Esophagus (tissue), 2 donors: ENCODE measurements at regions not wholly inside any gene's neighbourhood (a gene's known extent, or its start where the extent isn't known, plus 50 kb on each side); places are given as distances from the start of the nearest gene placed in this dataset.

Source experiments
- H3K27ac ChIP-seq, 2 donors: one replicate each; pipeline ENCODE4 v1.5.1; 2013; ENCODE audit warnings: low read depth in 2 of 2, mild to moderate bottlenecking in 2 of 2, inconsistent platforms in 1 of 2, low read length in 1 of 2, moderate library complexity in 1 of 2
- H3K27me3 ChIP-seq, 2 donors: one replicate each; pipeline ENCODE4 v1.6.1; 2013; ENCODE audit warnings: low read length in 2 of 2, control low read depth in 1 of 2, mild to moderate bottlenecking in 1 of 2; ENCODE audit not compliant: insufficient read depth in 2 of 2, control insufficient read depth in 1 of 2
- H3K36me3 ChIP-seq, 2 donors: one replicate each; pipeline ENCODE4 v1.6.1; 2013; ENCODE audit warnings: low read length in 1 of 2; ENCODE audit not compliant: control insufficient read depth in 2 of 2, insufficient read depth in 2 of 2
- H3K4me1 ChIP-seq, 2 donors: one replicate each; pipeline ENCODE4 v1.6.1; 2013; ENCODE audit warnings: low read length in 1 of 2; ENCODE audit not compliant: control insufficient read depth in 2 of 2, insufficient read depth in 2 of 2
- H3K4me3 ChIP-seq, 2 donors: one replicate each; pipeline ENCODE4 v1.5.1; 2013; ENCODE audit warnings: low read length in 2 of 2, mild to moderate bottlenecking in 2 of 2, low read depth in 1 of 2, moderate library complexity in 1 of 2
- H3K9me3 ChIP-seq, 2 donors: one replicate each; pipeline ENCODE4 v1.6.1; 2013; ENCODE audit warnings: mild to moderate bottlenecking in 2 of 2, low read depth in 1 of 2, low read length in 1 of 2, moderate library complexity in 1 of 2; ENCODE audit not compliant: control insufficient read depth in 2 of 2, insufficient read depth in 1 of 2
- WGBS, 2 donors: extraction: QIAGEN DNeasy Blood & Tissue Kit; methylation state at CpG; one replicate each; pipeline ENCODE4 v1.1.7; 2013; 5-methylcytosine and 5-hydroxymethylcytosine counted together
- donor health status: healthy with polysubstance abuse.
- donor health status: Bipolar disorder and iron deficiency.

DNA sequence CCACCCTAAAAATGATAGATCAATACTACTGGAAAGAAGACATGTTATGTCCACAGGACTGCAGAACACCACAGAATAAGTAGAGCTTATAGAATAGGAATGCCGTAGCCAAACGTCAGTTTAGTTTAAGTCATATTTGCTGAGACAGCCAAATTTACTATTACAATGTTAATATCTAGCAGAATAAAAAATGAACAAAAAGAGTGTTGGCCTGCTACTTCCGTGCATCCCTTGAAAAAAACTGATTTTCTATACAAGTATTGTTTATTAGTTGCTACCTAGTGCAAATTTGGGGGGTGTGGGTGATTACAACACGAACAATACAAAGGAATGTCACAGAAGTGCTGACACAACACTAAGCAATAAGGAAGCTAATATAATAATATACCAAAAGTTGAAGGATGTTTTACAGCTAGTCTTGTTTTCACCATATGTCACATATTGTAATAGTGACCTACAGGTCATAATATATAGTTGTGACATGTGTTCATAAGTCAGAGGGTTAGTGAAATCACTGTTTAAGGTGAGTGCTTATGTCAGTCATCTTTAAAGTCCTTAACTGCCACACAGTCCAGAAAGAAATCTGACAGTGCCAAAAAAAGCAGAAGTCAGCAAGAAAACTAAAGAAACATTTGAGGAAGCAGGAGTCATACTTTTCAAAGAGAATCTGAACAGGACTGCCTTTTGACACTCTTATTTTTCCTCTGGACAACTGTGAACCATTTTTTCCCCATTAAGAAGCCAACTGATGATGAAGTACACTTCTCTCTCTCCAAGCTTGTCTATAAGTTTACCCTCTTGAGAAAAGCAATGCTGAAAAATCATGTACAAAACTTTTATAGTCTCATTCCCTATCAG, 376.4 kb downstream of the ZEB2 start:
- 84 to 87% methylated on average over 4 of the region's 4 CpGs for WGBS, 2 donors
- no peak overlapping the region for H3K27ac ChIP-seq

DNA sequence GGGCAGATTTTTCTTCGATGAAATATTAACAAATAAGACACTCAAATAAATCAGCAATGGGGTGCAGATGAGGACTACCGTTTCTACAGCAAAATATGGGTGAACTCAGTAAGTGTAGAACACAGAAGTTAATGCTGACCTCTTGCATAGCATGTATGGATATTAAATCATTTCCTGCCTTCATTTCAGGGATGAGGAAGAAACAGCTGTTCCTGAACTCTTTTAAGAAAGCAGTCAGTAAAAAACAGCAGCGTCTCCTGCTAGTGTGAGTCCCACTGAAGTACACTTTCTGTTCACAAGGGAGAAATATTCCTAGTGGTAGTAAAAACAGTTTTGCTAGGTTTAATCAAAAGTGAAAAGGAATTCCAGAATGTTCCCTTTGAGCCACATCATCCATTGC, 379.0 kb downstream of the ZEB2 start:
- no peak overlapping the region for H3K4me3 ChIP-seq
- no peaks in the 10 kb centered on the region for H3K9me3 ChIP-seq
- H3K36me3 ChIP-seq, result no peaks in the 10 kb centered on the region
- WGBS, 2 donors, result 88 to 90% methylated on average over 3 of the region's 3 CpGs
- no peak overlapping the region for H3K27ac ChIP-seq
- no peaks in the 10 kb centered on the region for H3K27me3 ChIP-seq
- no peaks in the 10 kb centered on the region for H3K4me1 ChIP-seq

More for the DNA sequence above, 376.4 kb downstream of the ZEB2 start:
- Histone ChIP-seq H3K4me1 (no peaks in the 10 kb centered on the region), H3K4me3 (no peak overlapping the region), H3K36me3 (no peaks in the 10 kb centered on the region), H3K27me3 (no peaks in the 10 kb centered on the region), H3K9me3 (no peaks in the 10 kb centered on the region)

- Histone ChIP-seq H3K4me1 (no peaks in the 10 kb centered on the region), H3K4me3 (no peak overlapping the region), H3K36me3 (no peaks in the 10 kb centered on the region), H3K27me3 (no peaks in the 10 kb centered on the region), H3K27ac (no peak overlapping the region), H3K9me3 (no peaks in the 10 kb centered on the region)
- WGBS, 2 donors, result 83 to 93% methylated on average over 5 of the region's 5 CpGs
These were observed 382.1 kb downstream of the ZEB2 start for GRCh38 chr2:144137705-144138428.

DNA sequence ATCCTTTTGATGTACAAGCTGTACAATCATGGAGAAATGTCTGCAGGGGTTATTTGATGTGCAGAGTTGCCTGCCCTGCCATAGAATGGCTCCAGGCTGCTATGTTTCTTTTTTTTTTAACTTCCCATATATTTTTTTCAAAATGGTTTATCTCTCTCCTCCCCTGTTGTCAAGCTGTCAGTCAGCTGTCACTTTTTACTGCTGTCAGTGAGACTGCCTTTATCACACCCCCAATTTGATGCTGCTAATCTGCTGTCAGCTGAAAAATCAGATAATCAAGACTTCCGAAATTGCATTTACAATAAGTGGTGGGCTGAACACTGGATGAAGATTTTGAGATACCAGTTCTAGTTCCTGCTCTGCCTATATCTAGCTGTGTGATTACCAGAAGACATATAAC, 382.6 kb downstream of the ZEB2 start:
- no peak overlapping the region for H3K27ac ChIP-seq
- H3K4me3 ChIP-seq, result no peak overlapping the region
- H3K27me3 ChIP-seq, result no peaks in the 10 kb centered on the region
- no peaks in the 10 kb centered on the region for H3K36me3 ChIP-seq
- H3K9me3 ChIP-seq, result no peaks in the 10 kb centered on the region
- WGBS, 2 donors, result 91 to 95% methylated on average over 1 of the region's 1 CpG
- H3K4me1 ChIP-seq, result no peaks in the 10 kb centered on the region

DNA sequence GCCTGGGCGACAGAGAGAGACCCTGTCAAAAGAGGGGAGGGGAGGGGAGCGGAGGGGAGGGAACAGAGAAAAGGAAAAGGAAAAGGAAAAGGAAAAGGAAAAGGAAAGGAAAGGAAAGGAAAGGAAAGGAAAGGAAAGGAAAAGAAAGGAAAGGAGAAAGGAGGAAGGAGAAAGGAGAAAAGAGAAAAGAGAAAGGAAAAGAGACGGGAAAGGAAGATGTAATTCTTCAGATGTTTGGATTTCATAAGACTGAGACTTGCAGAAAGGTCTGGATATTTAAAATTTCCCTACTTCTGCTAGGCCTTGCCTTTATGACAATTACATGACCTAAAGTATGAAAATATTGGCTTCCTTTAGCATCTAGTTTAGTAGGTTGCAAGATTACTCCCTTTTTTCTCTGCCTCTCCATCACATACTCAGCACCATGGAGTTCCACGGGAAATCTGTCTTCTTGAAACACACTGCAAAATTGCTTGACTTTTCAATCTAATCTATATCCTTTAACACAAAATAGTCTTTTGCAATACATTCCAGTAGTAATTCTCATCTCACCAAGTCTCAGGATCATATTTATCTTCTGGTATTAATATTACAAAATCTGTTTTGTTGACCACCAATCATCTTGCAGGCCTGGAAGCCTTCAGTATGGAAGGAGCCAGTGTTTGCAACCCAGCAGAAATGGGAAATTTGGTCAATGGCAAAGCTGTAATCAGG, 383.5 kb downstream of the ZEB2 start:
- Histone ChIP-seq H3K4me3 (no peak overlapping the region), H3K36me3 (no peaks in the 10 kb centered on the region), H3K27me3 (no peaks in the 10 kb centered on the region), H3K4me1 (no peaks in the 10 kb centered on the region), H3K27ac (no peak overlapping the region), H3K9me3 (no peaks in the 10 kb centered on the region)
- 97 to 98% methylated on average over 4 of the region's 4 CpGs for WGBS, 2 donors

GRCh38 chr2:144133936-144134665, 385.8 kb downstream of the ZEB2 start:
- H3K9me3 ChIP-seq, result no peaks in the 10 kb centered on the region
- no peaks in the 10 kb centered on the region for H3K36me3 ChIP-seq
- H3K4me3 ChIP-seq, result no peak overlapping the region
- H3K27me3 ChIP-seq, result no peaks in the 10 kb centered on the region
- 59 to 69% methylated on average over 7 of the region's 7 CpGs for WGBS, 2 donors
- H3K4me1 ChIP-seq, result no peaks in the 10 kb centered on the region
- H3K27ac ChIP-seq, result no peak overlapping the region

GRCh38 chr2:144132357-144132756, 387.6 kb downstream of the ZEB2 start:
- H3K27ac ChIP-seq, result no peak overlapping the region
- H3K36me3 ChIP-seq, result no peaks in the 10 kb centered on the region
- no peak overlapping the region for H3K4me3 ChIP-seq
- 88 to 90% methylated on average over 2 of the region's 2 CpGs for WGBS, 2 donors
- H3K9me3 ChIP-seq, result no peaks in the 10 kb centered on the region
- H3K27me3 ChIP-seq, result no peaks in the 10 kb centered on the region
- H3K4me1 ChIP-seq, result no peaks in the 10 kb centered on the region

DNA sequence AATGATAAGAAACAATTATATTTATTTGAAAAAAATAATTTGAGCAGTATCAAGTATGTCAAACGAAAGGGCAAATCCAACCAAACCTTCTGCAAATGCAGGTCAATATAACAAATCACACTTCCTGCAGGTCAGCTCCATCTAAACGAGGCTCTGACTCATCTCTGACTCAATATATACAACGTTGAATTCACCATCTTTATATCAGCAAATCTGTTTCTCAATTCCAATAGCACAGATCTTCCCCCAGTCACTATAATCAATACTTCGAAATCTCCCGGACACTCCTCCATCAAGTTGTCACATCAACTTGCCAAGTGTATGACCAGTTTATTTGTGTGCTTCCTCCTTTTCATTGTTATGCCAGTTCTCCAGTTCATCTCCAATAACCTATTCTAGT, 388.9 kb downstream of the ZEB2 start:
- H3K4me1 ChIP-seq, result no peaks in the 10 kb centered on the region
- H3K9me3 ChIP-seq, result no peaks in the 10 kb centered on the region
- no peak overlapping the region for H3K27ac ChIP-seq
- H3K27me3 ChIP-seq, result no peaks in the 10 kb centered on the region
- H3K4me3 ChIP-seq, result no peak overlapping the region
- no peaks in the 10 kb centered on the region for H3K36me3 ChIP-seq
- WGBS, 2 donors, result 69 to 72% methylated on average over 5 of the region's 5 CpGs

DNA sequence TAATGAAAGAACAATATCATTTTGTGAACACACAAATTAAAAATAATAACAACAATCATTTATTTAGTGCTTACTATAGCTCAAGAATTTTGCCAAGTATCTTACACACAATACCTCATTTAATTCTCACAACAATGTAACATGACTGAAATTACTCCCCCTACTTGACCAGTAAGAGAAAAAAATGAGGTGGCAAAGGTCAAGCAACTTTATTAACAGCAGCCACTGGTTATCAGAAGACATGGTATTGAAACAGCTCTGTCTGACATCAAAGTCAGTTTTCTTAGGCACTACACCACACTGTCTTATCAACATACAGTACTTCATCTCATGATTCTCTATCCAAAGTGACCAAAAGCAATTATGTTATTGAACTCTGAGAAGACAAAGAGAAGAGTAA, 389.4 kb downstream of the ZEB2 start:
- Histone ChIP-seq H3K27ac (no peak overlapping the region), H3K4me3 (no peak overlapping the region), H3K36me3 (no peaks in the 10 kb centered on the region), H3K4me1 (no peaks in the 10 kb centered on the region), H3K27me3 (no peaks in the 10 kb centered on the region), H3K9me3 (no peaks in the 10 kb centered on the region)
